ENCODE measurements at regions not wholly inside any gene's neighbourhood (a gene's known extent, or its start where the extent isn't known, plus 50 kb on each side); places are given as distances from the start of the nearest gene placed in this dataset.

DNA sequence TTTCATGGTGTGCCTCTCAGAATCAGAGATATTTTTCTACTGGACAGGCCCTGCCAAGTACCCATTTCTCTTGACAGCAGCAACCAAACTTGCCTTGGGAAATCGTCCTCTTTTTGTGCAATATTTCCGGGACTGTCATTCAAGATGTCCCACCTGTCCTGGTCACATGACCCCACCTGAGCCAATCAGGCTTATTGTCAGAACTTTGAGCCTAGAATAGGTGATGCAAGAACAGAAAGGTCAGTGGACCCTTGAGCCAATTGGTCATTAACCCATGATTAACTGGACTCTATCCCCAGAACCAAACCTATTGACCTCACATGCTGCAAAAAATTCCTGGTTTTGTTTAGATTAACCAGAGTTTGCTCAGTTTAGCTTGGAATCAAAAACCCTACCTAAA, 108.3 kb upstream of the TOP1 start:
- no peak for DNase-seq
- Histone ChIP-seq H3K27me3 (ENCODE audit: control insufficient read depth in 3 of 3, insufficient read depth in 3 of 3, low read length in 2 of 3) (no peaks in the 10 kb centered on the region), H3K4me1 (ENCODE audit: control insufficient read depth in 5 of 5, insufficient read depth in 5 of 5, low read length in 5 of 5) (no peaks in the 10 kb centered on the region), H3K9me3 (ENCODE audit: control insufficient read depth in 4 of 4, insufficient read depth in 3 of 4, low read length in 3 of 4) (no peaks in the 10 kb centered on the region), H3K4me3 (no peak overlapping the region), H3K36me3 (ENCODE audit: control insufficient read depth in 4 of 4, insufficient read depth in 4 of 4, low read length in 4 of 4) (no peaks in the 10 kb centered on the region), H3K9ac (ENCODE audit: insufficient read depth in 1 of 2, low read length in 2 of 2) (no peak overlapping the region), H3K27ac (ENCODE audit: low read depth in 1 of 2, low read length in 1 of 2) (no peak overlapping the region)
- TF ChIP-seq, protein P1, sequence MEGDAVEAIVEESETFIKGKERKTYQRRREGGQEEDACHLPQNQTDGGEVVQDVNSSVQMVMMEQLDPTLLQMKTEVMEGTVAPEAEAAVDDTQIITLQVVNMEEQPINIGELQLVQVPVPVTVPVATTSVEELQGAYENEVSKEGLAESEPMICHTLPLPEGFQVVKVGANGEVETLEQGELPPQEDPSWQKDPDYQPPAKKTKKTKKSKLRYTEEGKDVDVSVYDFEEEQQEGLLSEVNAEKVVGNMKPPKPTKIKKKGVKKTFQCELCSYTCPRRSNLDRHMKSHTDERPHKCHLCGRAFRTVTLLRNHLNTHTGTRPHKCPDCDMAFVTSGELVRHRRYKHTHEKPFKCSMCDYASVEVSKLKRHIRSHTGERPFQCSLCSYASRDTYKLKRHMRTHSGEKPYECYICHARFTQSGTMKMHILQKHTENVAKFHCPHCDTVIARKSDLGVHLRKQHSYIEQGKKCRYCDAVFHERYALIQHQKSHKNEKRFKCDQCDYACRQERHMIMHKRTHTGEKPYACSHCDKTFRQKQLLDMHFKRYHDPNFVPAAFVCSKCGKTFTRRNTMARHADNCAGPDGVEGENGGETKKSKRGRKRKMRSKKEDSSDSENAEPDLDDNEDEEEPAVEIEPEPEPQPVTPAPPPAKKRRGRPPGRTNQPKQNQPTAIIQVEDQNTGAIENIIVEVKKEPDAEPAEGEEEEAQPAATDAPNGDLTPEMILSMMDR (IDR thresholded peaks at IDR 0.05; ENCODE audit: control extremely low read depth, extremely low read depth), result no peak
- ATAC-seq (ENCODE audit: insufficient read depth, low FRiP score), result no peak
- WGBS, 2 donors, result 74 to 82% methylated on average over 2 of the region's 2 CpGs

DNA sequence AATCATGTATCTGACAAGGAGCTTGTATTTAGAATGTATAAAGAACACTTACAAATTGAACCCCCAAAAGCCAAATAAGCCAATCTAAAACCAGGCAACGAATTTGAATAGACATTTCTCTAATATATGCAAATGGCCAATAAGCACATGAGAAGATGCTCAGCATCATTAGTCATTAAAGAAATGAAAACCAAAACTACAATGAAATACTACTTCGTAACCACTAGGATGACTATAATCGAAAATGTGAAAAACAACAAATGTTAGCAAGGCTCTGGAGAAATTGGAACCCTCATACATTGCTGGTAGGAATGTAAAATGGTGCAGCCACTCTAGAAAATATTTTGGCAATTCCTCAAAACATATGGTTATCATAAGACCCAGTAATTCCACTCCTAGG, 105.8 kb upstream of the TOP1 start:
- no peaks in the 10 kb centered on the region for H3K27me3 ChIP-seq (ENCODE audit: control insufficient read depth in 3 of 3, insufficient read depth in 3 of 3, low read length in 2 of 3)
- no peak for ATAC-seq (ENCODE audit: insufficient read depth, low FRiP score)
- no peaks in the 10 kb centered on the region for H3K4me1 ChIP-seq (ENCODE audit: control insufficient read depth in 5 of 5, insufficient read depth in 5 of 5, low read length in 5 of 5)
- H3K27ac ChIP-seq (ENCODE audit: low read depth in 1 of 2, low read length in 1 of 2), result no peak overlapping the region
- H3K4me3 ChIP-seq, result no peak overlapping the region
- no peaks in the 10 kb centered on the region for H3K36me3 ChIP-seq (ENCODE audit: control insufficient read depth in 4 of 4, insufficient read depth in 4 of 4, low read length in 4 of 4)
- H3K9ac ChIP-seq (ENCODE audit: insufficient read depth in 1 of 2, low read length in 2 of 2), result no peak overlapping the region
- 91% methylated on average over 3 of the region's 3 CpGs for WGBS, 2 donors
- DNase-seq, result no peak
- H3K9me3 ChIP-seq (ENCODE audit: control insufficient read depth in 4 of 4, insufficient read depth in 3 of 4, low read length in 3 of 4), result peaks cover 0 to 2% (median 0%) of the 10 kb centered on the region in 4 donors
- TF ChIP-seq, protein P1 (IDR thresholded peaks at IDR 0.05; ENCODE audit: control extremely low read depth, extremely low read depth), result no peak

DNA sequence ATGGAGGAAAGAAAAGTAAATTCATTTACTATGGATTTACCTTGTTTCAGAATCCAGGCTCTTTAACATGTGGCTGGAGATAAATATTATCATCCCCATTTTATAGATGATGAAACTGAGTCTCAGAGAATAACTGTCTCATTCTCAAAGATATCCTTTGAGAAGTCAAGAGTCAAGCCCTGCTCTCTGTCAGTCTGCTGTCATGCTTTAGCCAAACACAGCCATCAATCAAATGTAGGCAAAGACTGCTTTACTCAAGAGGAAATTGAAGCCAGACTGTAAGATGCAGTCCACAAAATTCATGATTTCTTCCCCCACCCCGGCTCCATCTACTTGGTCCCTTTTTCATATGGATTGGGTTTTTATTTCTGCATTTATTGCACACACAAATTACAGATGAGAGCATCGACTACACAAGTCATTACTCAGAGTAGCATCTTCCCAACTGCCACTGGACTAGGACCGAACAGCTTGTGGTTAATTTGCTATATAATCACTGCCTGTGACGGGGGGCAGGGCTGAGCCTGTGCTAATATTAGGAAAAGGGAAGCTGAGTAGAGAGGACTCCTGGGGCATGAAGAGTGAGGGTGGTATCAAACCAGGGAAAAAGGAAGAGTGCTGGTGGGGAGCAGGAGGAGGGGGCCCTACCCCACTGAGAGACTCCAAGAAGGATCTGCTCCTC, 102.7 kb upstream of the TOP1 start:
- Histone ChIP-seq H3K27ac (ENCODE audit: low read depth in 1 of 2, low read length in 1 of 2) (no peak overlapping the region), H3K4me1 (ENCODE audit: control insufficient read depth in 5 of 5, insufficient read depth in 5 of 5, low read length in 5 of 5) (no peaks in the 10 kb centered on the region), H3K9ac (ENCODE audit: insufficient read depth in 1 of 2, low read length in 2 of 2) (no peak overlapping the region), H3K36me3 (ENCODE audit: control insufficient read depth in 4 of 4, insufficient read depth in 4 of 4, low read length in 4 of 4) (no peaks in the 10 kb centered on the region), H3K9me3 (ENCODE audit: control insufficient read depth in 4 of 4, insufficient read depth in 3 of 4, low read length in 3 of 4) (peaks cover 0 to 2% (median 0%) of the 10 kb centered on the region in 4 donors), H3K4me3 (no peak overlapping the region), H3K27me3 (ENCODE audit: control insufficient read depth in 3 of 3, insufficient read depth in 3 of 3, low read length in 2 of 3) (no peaks in the 10 kb centered on the region)
- ATAC-seq (ENCODE audit: insufficient read depth, low FRiP score) (no peak), DNase-seq (no peak)
- TF ChIP-seq, protein P1 (IDR thresholded peaks at IDR 0.05; ENCODE audit: control extremely low read depth, extremely low read depth), result no peak
- 24 to 50% methylated on average over 4 of the region's 4 CpGs for WGBS, 2 donors

DNA sequence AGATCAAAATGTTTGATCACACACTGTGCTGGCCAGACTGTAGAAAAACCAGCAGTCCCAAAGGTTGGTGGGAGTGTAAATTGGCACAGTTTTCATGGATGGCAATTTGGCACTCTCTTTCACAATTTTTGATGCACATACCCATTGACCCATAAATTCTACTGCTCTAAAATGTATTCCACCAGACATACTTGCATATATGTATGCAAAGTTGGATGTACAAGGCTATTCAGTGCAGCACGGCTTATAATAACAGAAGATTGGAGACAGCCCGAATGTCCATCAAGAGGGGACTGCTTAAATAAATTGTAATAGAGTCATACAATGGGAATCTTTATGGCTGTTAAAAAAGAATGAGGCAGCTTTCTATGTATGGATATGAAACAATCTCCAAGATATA, 101.7 kb upstream of the TOP1 start:
- TF ChIP-seq, protein P1 (IDR thresholded peaks at IDR 0.05; ENCODE audit: control extremely low read depth, extremely low read depth), result no peak
- 91 to 98% methylated on average over 2 of the region's 2 CpGs for whole genome bisulfite sequencing, 2 donors
- H3K9ac ChIP-seq (ENCODE audit: insufficient read depth in 1 of 2, low read length in 2 of 2), result no peak overlapping the region
- H3K4me3 ChIP-seq, result no peak overlapping the region
- no peak for DNase-seq
- peaks cover 0 to 2% (median 0%) of the 10 kb centered on the region in 4 donors for H3K9me3 ChIP-seq (ENCODE audit: control insufficient read depth in 4 of 4, insufficient read depth in 3 of 4, low read length in 3 of 4)
- H3K27me3 ChIP-seq (ENCODE audit: control insufficient read depth in 3 of 3, insufficient read depth in 3 of 3, low read length in 2 of 3), result no peaks in the 10 kb centered on the region
- ATAC-seq (ENCODE audit: insufficient read depth, low FRiP score), result no peak
- peaks cover 0 to 6% (median 0%) of the 10 kb centered on the region in 5 donors for H3K4me1 ChIP-seq (ENCODE audit: control insufficient read depth in 5 of 5, insufficient read depth in 5 of 5, low read length in 5 of 5)
- H3K36me3 ChIP-seq (ENCODE audit: control insufficient read depth in 4 of 4, insufficient read depth in 4 of 4, low read length in 4 of 4), result no peaks in the 10 kb centered on the region
- no peak overlapping the region for H3K27ac ChIP-seq (ENCODE audit: low read depth in 1 of 2, low read length in 1 of 2)
